ENCODE measurements at regions not wholly inside any gene's neighbourhood (a gene's known extent, or its start where the extent isn't known, plus 50 kb on each side); places are given as distances from the start of the nearest gene placed in this dataset.

DNA sequence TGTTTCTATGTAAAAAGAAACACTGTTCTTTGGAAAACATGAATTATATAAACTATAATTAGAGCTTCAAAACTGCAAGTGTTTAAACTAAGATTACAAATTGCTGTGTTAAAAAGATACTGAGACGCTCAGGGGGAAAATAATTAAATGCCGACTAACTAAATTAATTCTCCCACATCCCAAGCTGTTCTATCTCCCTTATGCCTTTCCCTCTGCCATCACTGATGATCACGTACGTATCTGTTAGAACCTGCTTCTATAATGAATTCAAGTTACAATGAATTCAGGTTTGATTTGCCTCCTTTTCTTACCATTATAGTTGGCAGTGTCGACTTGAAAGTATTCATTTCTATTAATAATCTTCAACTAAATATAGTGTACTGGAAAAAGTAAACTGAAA lies 349.9 kb upstream of the CDH6 start:
- TF ChIP-seq CTCF (IDR thresholded peaks at IDR 0.05; ENCODE audit: extremely low read depth in 1 of 2, insufficient read depth in 1 of 2, low read depth in 1 of 2, low read length in 2 of 2) (no peak), POLR2A (IDR thresholded peaks at IDR 0.05; ENCODE audit: low read depth, low read length) (no peak), EZH2 (IDR thresholded peaks at IDR 0.05; ENCODE audit: borderline replicate concordance, low read depth, low read length, severe bottlenecking) (no peak), MYC (IDR thresholded peaks at IDR 0.05; ENCODE audit: low read depth, low read length) (no peak), MAX (IDR thresholded peaks at IDR 0.05; ENCODE audit: insufficient read depth, insufficient read length) (no peak), POLR2AphosphoS5 (IDR thresholded peaks at IDR 0.05; ENCODE audit: insufficient read depth, low read depth, low read length) (no peak)

Measured in endothelial cell of umbilical vein (primary cell).